NCI-H2107 (cell line): ENCODE measurements at regions not wholly inside any gene's neighbourhood (a gene's known extent, or its start where the extent isn't known, plus 50 kb on each side); places are given as distances from the start of the nearest gene placed in this dataset.
"Not testable (repeated sequence)": the region's sequence is repeated elsewhere in the genome, so short reads cannot be mapped to it uniquely, and the experiment has no call there.

Experiments
- DNase-seq: peaks from one replicate; lab custom pipeline; 2025; lab: John Stamatoyannopoulos, UW

GRCh38 chrX:69431420-69431819 is 72.7 kb upstream of the NALF2 start:
- DNase-seq: no peak

- DNase-seq: no peak
Observed at GRCh38 chrX:69430785-69431184, 73.3 kb upstream of the NALF2 start.

GRCh38 chrX:69429339-69430015 is 74.6 kb upstream of the NALF2 start:
- no peak for DNase-seq

- no peak for DNase-seq
Observed at GRCh38 chrX:69428216-69428615, 75.9 kb upstream of the NALF2 start.

- no peak for DNase-seq
Observed at GRCh38 chrX:69424910-69425309, 79.2 kb upstream of the NALF2 start.

GRCh38 chrX:69424161-69424560 is 80.0 kb upstream of the NALF2 start:
- DNase-seq: no peak

GRCh38 chrX:69422208-69422607 is 81.9 kb upstream of the NALF2 start:
- DNase-seq: not testable (repeated sequence)

GRCh38 chrX:69415698-69416097 is 88.4 kb upstream of the NALF2 start:
- DNase-seq: no peak

- DNase-seq: no peak
Observed at GRCh38 chrX:69412661-69413060, 91.5 kb upstream of the NALF2 start.

- no peak for DNase-seq
Observed at GRCh38 chrX:69398881-69399280, 105.2 kb upstream of the NALF2 start.

- DNase-seq: no peak
Observed at GRCh38 chrX:69396916-69397315, 107.2 kb upstream of the NALF2 start.

GRCh38 chrX:69395306-69395705 is 108.8 kb upstream of the NALF2 start:
- no peak for DNase-seq

- DNase-seq: no peak
Observed at GRCh38 chrX:69389101-69389501, 115.0 kb upstream of the NALF2 start.

- DNase-seq: no peak
Observed at GRCh38 chrX:69388526-69388925, 115.6 kb upstream of the NALF2 start.

- DNase-seq: no peak
Observed at GRCh38 chrX:69387567-69388487, 116.3 kb upstream of the NALF2 start.

GRCh38 chrX:69386681-69387080 is 117.4 kb upstream of the NALF2 start:
- DNase-seq: no peak

GRCh38 chrX:69379412-69379811 is 124.7 kb upstream of the NALF2 start:
- DNase-seq: no peak

GRCh38 chrX:69374569-69374968 is 129.6 kb upstream of the NALF2 start:
- DNase-seq: no peak

- no peak for DNase-seq
Observed at GRCh38 chrX:69372435-69372834, 131.7 kb upstream of the NALF2 start.

GRCh38 chrX:69371159-69371558 is 133.0 kb upstream of the NALF2 start:
- no peak for DNase-seq

GRCh38 chrX:69369999-69370398 is 134.1 kb upstream of the NALF2 start:
- no peak for DNase-seq

- DNase-seq: no peak
Observed at GRCh38 chrX:69366183-69366582, 137.9 kb upstream of the NALF2 start.

GRCh38 chrX:69365755-69366154 is 138.4 kb upstream of the NALF2 start:
- no peak for DNase-seq
